OCI-LY3 (cell line): ENCODE measurements at regions not wholly inside any gene's neighbourhood (a gene's known extent, or its start where the extent isn't known, plus 50 kb on each side); places are given as distances from the start of the nearest gene placed in this dataset.

Source experiments
- EZH2phosphoT487 ChIP-seq: fragments of 200-600 bp; shearing (Covaris generic); IDR thresholded peaks from 2 replicates; pipeline ENCODE4 v1.6.1; 2018; ENCODE audit warnings: antibody characterized with exemption, mixed run types, low read depth
- TF ChIP-seq, protein P1 (sequence below): fragments of 200-600, 300-600 bp; sonication (generic); IDR thresholded peaks from 2 replicates; pipeline ENCODE4 v1.5.1; 2014; ENCODE audit warnings: antibody characterized with exemption, low read length, low read depth

GRCh38 chr3:80898211-80898610 lies 863.2 kb downstream of the GBE1 start:
- TF ChIP-seq, protein P1, sequence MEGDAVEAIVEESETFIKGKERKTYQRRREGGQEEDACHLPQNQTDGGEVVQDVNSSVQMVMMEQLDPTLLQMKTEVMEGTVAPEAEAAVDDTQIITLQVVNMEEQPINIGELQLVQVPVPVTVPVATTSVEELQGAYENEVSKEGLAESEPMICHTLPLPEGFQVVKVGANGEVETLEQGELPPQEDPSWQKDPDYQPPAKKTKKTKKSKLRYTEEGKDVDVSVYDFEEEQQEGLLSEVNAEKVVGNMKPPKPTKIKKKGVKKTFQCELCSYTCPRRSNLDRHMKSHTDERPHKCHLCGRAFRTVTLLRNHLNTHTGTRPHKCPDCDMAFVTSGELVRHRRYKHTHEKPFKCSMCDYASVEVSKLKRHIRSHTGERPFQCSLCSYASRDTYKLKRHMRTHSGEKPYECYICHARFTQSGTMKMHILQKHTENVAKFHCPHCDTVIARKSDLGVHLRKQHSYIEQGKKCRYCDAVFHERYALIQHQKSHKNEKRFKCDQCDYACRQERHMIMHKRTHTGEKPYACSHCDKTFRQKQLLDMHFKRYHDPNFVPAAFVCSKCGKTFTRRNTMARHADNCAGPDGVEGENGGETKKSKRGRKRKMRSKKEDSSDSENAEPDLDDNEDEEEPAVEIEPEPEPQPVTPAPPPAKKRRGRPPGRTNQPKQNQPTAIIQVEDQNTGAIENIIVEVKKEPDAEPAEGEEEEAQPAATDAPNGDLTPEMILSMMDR, result no peak
- no peak for TF ChIP-seq EZH2phosphoT487
